Lung microvascular endothelial cell (primary cell): ENCODE measurements at regions not wholly inside any gene's neighbourhood (a gene's known extent, or its start where the extent isn't known, plus 50 kb on each side); places are given as distances from the start of the nearest gene placed in this dataset.
A peak's percentile ranks its signal among the peaks of the same experiment; 100 is the strongest.
"Not testable (repeated sequence)": the region's sequence is repeated elsewhere in the genome, so short reads cannot be mapped to it uniquely, and the experiment has no call there.

Experiments used
- DNase-seq, 2 donors: peaks; one replicate each; pipeline versions ENCODE4 v3.0.0 to v3.0.0-alpha.2; 2010; ENCODE audit warnings: low read depth in 2 of 2

DNA sequence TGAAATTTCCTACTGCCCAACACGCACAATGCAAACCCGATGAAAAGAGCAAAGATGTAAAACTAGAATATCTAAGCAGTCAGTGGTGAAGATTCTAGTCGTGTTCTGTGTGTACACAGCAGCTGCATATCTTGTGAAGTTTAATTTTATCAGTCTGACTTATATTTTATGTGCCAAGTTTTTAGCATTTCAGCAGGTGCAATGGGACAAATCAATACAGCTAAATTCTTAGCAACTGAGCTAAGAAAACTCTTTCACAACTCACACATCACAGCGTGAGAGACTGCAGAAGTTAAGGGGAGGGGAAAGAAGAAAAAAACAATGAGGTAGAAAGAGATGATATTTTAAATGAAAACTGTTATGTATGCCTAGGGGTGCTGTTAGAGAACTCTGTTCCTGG lies 164.9 kb upstream of the NEBL start:
- no peak for DNase-seq

DNA sequence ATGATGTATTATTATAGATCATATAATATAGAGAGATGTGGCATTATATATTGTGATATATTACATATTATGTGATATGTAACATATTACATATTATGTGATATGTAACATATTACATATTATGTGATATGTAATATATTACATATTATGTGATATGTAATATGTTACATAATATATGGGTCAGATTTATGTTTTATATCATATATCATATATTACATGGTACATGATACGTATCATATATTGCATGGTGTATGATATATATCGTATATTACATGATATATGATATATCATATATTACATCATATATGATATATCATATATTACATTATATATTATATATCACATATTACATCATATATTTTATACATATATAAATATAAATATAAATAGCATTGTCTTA lies 164.1 kb upstream of the NEBL start:
- no peak for DNase-seq

DNA sequence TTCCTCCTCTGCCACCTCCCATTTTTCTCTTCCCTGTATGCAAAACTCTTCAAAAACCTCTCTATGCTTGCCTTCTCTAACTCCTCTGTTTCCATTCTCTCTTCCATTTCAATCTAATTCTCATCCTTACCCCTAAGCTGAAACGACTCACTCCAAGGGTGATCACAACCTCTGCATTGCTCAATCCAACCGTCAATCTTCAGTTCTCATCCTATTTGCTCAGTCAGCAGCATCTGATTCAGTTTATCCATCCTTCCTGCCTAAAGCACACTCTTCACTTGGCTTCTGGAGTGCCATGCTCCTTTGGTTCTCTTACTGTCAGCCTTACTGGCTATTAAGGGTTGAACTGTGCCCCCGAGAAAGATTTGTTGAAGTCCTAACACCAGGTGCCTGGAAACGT lies 163.5 kb upstream of the NEBL start:
- DNase-seq, result no peak

DNA sequence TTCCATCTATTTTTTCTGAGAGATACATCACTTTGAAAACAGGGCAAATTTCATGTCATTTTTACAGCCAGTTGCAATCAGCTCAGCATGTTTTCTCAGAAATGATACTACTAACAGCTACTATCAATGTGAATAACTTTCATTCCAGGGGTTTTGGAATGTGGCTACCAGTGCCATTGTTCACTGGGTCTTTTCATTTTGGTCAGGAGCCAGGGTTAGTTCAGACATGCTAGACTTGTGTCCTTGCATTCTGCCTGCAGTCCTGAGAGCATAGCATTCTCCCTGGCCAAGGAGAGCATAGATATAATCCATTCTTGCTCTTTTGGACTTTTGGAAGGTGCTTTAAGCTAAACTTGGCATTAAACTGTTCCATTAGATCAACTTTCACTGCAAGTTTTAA lies 160.9 kb upstream of the NEBL start:
- DNase-seq, result no peak

DNA sequence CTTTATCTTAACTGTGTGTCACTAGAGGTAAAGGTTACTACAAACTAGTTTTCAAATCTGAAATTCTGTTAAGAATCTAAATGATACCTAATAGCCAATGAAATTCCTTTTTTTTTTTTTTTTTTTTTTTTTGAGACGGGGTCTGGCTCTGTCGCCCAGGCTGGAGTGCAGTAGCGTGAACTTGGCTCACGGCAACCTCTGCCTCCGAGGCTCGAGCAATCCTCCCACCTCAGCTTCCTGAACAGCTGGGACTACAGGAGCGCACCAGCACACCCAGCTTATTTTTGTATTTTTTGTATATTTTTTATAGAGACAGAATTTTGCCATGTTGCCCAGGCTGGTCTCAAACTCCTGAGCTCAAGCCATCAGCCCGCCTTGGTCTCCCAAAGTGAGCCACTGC lies 160.3 kb upstream of the NEBL start:
- DNase-seq, result no peak

DNA sequence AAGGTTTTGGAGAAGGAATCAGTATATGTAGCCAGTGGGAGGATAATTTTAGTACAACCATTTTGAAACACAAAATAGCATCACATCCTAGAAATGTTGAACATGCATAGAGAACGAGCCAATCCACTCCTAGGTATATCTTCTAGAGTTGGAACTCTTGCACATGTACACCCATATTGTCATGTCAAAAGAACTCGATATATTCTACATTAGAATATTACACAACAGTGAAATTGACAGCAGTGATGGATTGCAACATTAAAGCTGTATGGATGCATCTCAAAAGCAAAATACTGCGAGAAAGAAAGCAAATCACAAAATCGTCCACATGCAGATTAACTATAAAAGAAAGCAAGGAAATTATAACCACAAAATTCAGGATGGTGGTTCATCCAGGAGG lies 159.3 kb upstream of the NEBL start:
- no peak for DNase-seq

DNA sequence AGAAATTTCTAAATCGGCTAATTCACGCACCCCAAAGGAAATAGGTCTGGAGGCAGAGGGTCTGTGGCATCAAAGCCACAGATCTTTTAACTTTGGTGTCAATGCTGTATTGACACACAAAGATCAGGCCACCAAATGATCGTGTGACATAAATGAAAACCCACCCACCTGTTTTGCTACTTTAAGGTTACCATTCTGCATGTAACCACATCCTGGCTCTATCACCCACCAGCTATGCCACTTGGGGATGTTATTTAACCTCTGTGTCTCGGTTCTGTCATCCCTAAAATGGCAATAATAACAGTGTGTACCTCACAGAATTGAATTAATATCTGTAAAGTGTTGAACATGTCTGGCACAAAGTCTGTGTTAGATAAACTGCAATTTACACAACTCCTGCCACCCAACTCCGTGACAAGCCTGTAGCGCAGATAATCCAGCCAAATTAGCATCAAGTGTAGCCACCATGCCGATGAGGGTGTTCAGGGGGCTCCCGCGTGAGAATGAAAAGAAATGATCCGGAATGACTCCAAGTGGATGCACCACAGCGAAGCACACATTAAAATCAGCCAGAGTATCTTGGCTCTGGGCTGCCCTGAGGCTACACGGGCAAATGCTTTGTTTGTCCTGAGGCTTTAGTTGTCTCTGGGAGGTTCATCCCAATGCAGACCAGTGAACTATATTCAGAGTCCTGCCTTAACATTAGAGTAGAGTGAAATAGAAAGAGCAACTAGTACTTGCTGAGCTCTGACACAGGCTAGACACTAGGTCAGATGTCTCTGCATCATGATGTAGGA lies 158.4 kb upstream of the NEBL start:
- DNase-seq, result no peak

DNA sequence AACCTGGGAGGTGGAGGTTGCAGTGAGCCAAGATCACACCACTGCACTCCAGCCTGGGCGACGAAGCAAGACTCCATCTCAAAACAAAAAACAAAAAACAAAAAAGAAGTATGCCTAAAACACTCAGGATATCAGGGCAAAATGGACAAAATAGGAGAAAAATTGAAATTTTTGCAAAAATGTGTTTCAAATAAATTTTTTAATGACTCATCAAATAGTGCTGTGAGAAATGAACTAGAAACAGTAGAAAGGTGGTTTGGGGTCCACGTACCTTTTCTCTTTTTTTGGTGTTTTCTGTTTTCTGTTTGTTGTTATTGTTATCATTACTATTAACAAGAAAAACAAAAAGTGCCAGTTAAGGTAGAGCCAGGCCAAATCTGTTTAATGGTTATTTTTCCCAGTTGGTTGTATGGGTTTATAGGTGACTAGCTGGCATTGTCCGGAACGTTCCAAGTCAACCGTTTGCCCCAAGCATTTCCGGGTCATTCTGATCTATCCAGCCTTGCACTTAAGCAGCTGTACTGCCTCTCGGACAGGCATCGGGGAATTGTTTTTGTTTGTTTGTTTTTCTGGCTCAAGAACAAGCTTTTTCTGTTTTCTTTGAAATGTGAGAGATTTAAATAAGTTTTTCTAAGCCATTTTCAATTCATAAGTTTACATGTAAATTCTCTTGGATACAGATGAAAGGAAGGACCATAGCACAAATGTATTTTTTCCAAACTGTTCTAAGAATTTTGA lies 157.0 kb upstream of the NEBL start:
- no peak for DNase-seq

DNA sequence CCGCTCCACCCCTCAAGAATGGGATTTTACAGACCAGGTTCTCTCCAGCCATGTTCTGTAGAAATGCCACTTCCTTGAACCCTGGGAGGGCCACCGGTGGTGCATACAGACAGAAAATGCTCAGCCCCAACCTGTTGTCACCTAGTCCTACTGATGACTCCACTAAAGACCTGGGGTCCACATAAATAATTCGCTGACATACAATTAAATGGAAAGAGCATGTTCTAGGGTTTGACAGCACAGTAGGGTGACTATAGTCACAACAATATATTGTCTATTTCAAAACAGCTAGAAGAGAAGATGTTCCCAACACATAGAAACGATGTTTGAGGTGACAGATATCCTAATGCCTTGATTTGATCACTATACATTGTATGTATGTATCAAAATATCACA lies 155.6 kb upstream of the NEBL start:
- no peak for DNase-seq

DNA sequence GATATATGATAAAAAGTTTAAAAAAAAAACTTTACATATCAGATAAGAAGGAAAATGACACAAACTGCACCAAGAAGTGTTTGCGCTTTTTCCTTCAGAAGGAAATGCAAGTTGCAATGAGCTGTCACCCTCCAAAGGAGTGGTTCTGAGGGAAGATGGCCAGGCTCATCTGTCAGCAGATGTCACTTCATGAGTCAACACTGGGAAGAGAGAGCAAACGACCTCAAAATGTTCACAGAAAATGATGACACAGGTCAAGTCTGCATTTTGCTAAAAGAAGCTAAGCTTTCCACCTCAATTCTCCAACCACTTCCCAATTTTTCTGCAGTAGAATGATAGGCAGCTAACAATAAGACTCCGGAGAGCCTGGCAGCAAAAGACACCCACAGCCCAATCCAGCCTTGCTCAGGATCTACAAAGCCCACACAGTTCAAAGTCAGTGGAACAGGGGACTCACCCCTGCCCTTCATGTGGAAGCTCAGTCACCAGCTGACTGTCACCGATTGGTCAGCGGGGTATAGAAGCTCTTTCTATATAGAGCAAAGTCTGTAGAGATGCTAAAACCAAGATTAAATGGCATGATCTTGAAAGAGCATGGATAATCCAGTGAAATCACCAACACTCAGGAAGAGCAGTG lies 155.1 kb upstream of the NEBL start:
- DNase-seq, result no peak

DNA sequence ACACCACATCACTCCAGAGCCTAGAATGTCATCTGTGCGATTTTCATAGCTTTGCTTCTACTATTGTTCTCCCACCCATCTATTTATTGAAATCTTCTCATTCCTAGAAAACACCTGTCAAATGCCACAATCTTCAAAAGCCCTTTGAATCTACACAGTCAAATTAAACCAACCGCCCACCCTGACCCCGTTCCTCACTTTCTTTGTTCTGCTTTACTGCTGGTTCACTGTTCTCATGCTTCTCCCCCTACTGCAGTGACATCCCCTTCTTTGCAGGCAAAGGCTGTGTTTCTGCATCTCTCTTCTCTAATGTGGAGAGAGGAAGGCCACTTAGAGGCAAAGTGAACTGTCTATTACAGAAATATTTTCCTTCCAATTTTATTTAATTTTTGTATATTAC lies 152.4 kb upstream of the NEBL start:
- no peak for DNase-seq

DNA sequence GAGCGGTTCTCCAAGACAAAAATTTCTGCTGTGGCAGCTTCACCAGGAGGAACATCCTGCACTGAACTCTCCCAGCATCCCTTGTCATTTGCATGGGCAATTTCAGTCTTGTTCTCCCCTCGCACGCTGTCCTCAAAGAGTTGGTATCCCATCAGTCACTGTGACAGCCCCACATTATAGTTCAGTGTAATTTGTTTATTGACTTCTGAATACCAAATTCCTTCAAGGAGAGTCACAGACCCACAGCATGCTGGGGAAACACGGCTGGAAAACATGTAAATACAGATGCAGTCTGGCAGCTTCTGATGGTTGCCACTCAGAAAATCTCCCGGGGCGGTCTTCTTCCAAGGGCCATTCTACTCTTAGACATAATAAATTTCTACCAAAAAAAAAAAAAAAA lies 151.0 kb upstream of the NEBL start:
- peak in 1 of 2 donors; percentile 51 for DNase-seq

DNA sequence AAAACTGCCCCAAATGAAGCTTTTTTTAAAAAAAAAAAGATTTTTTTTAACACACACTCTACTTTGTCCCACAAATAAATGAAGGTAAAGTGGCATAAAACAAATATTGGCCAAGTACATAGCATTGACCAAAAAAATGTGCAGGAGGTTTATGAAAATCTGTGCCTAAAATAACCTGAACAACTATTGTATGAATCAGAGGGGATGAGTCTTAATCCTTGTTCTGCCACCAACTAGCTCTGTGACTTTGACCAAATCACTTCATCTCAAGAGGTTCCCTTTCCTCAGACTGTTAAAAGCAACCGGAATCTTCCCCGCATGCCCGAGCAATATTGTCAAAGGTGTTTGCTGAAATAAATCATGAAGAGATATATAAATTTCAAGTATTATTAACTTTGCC lies 150.4 kb upstream of the NEBL start:
- no peak for DNase-seq

DNA sequence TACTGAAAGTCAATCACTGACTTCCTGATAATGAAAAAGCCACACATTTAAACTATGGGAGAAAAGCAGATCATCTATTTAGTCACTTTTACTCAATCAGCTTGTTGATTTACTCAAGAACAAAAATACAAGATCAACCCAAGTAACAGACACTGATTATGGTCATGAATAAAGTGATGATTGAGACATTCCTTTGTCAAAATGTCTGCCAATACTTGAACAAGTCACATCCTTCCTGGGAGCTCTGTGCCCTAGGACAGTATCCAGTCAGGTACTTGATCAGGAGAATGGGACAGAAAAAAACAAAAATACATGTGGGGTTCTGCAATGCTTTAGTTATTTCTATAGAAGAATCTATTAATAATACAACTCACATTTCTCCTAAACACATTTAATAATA lies 150.0 kb upstream of the NEBL start:
- DNase-seq, result no peak

DNA sequence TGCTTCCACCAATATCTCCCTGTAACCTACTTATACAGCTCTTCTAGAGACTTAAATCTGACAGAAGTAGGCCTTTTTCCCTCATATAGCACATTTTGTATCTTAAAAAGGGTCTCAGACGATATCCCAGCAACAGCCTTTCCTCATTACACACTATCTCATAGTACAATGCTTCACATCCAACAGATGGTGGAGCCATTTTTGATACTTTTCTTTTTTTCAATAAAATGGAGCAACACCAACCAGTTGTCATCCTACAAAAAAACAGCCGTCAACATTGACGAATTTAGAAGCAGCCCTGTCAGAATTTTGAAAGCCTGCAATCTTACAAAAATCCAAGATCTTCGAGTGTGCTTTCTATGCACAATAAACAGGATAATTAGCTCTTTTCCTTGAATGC lies 145.9 kb upstream of the NEBL start:
- DNase-seq, result no peak

DNA sequence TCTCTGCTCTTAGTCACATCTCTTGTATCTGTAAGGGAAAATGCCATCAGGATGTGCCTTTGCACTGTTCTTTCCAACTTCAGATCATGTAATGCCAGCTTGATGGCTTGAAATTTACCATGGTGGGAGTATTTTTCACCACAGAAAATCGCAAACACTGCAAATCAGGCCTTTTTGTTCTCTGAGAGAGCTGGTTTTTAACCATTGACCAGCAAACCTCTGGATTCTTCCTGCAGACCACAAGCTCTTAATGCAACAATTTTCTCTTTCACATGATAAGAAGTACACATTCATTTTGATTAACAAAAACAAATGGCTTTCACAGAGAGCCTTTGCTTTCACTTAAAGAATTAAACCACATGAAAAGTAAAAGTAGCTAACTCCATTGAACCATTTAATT lies 145.4 kb upstream of the NEBL start:
- DNase-seq, result no peak

DNA sequence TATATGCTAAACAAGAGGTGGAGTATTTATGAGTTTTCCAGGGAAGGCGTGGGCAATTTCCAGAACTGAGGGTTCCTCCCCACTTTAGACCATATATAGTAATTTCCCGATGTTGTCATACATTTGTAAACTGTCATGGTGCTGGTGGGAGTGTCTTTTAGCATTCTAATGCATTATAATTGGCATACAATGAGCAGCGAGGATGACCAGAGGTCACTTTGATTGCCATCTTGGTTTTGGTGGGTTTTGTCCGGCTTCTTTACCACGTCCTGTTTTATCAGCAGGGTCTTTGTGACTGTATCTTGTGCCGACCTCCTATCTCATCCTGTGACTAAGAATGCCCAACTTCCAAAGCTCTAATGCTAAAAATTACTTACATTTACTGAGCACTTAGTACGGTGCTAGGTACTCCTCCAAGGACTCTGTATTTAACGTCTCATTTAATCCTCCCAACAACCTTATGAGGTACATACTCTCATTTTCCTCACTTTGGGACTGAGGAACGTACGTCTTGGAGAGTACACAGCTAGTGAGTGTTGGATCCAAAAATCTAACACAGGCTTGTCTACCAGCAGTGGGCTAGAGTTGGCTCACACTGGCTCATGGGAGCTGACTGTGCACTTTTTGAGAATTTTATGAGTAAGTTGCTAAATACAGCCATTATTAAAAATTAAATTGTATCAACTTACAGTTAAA lies 144.8 kb upstream of the NEBL start:
- DNase-seq, result no peak

DNA sequence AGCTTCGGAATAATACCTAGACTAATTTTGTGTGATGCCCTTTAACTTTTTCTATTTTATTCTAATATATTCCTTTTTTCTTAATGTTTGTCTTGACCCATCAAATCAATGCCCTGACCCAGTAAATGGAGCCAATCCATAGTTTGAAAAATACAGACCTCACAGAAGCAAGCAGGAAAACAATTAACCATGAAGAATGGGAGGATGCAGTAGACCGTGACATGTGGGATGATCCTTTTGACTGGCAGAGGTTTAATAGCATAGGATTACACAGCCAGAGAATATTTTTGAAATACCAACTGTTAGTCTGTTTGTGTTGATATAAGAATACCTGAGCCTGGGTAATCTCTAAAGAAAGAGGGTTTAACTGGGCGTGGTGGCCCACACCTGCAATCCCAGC lies 142.6 kb upstream of the NEBL start:
- no peak for DNase-seq

DNA sequence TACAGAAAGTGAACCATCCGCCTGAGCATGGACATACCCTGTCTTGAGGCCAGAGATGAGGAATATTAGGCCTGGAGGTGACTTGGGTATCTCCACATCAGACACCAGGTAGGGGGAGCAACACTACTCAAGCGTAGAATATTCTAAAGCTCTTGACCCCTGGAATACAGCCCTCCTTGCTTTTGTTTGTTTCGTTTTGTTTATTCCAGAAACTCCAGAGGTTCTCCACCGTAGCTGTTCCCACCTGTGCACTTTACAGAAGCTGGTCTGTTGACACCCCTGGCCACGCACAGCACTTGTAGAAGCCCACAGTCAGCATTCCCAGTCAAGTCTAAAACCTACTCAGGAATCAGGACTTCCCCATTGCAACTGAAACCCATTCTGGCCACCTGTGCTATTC lies 139.6 kb upstream of the NEBL start:
- DNase-seq, result no peak

DNA sequence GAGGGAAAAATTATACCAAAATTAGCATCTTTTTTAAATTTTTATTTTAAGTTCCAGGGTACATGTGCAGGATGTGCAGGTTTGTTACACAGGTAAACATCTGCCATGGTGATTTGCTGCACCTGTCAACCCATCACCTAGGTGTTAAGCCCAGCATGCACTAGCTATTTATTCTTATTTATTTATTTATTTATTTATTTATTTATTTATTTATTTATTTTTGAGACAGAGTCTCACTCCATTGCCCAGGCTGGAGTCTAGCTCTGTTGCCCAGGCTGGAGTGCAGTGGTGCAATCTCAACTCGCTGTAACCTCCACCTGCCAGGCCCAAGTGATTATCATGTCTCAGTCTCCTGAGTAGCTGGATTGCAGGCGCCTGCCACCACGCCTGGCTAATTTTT lies 137.7 kb upstream of the NEBL start:
- DNase-seq, result not testable (repeated sequence)

DNA sequence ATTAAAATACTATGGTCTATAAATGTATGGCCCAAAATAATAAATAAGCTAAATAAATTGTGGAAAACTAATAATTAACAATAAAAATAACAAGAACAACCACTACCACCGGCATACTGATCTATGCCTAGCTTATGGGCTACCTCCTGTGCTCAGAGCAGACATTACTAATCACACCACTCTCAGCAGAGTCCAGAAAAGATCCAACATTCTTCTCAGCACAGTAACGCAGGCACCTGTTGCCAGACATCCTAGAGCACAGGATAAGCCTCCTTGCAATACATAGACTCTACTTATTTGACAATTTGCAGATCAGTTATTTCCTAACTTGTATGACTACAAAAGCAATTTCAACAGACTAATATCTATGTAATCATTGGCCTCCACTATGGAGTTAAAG lies 137.1 kb upstream of the NEBL start:
- no peak for DNase-seq

DNA sequence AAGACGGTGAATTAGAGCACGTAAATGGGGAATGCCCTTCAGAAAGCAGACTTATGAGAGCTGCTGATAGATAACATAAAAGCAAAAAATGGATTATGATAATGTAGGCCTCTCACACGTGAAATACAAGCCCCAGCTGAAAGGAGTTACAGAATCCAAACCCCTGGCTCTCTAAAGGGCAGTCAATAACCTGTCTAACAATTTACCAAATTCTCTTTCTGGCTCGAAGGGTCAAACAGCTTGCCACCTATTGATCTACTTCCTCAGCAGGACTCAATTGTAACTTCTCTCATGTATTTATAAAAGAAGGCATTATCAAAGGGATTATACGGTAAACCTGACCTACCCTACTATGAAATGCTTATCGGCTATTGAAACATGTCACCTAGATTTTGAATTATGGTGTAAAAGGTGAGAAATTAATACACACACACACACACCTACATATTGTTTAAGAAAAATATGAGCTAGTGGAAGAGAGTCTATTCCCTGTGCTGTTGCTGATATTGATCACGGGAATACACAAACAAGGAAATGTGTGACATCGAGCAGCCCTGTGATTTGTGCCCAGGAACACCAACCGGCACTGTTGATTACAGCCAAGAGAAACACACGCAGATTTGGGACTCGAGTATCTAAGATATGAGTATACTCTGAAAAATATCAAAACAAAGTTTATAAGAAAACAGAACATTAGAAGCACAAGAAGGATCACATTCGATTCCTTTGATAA lies 135.6 kb upstream of the NEBL start:
- no peak for DNase-seq
